ENCODE measurements at regions not wholly inside any gene's neighbourhood (a gene's known extent, or its start where the extent isn't known, plus 50 kb on each side); places are given as distances from the start of the nearest gene placed in this dataset.

GRCh38 chr2:65722028-65722778, 289.8 kb upstream of the SPRED2 start:
- Histone ChIP-seq H2BK15ac (replicated peaks; ENCODE audit: low read depth) (no peak overlapping the region), H3K18ac (ENCODE audit: low read length) (no peak overlapping the region), H3K56ac (ENCODE audit: low read length) (no peak overlapping the region), H3K79me1 (ENCODE audit: low read length) (no peaks in the 10 kb centered on the region), H3K79me2 (ENCODE audit: control insufficient read depth, insufficient read depth, low read length) (no peaks in the 10 kb centered on the region), H3K4me1 (ENCODE audit: control insufficient read depth, low read depth, low read length) (no peaks in the 10 kb centered on the region), H2BK5ac (ENCODE audit: low read length) (no peak overlapping the region), H2AK5ac (ENCODE audit: low read length) (no peak overlapping the region), H3K9ac (ENCODE audit: low read length) (no peak overlapping the region), H4K5ac (ENCODE audit: low read length) (no peak overlapping the region), H3K23ac (ENCODE audit: low read length) (no peak overlapping the region), H3K4ac (ENCODE audit: low read depth, low read length) (no peak overlapping the region), H3K4me2 (ENCODE audit: low read length) (no peak overlapping the region), H3K4me3 (ENCODE audit: low read length) (no peak overlapping the region), H3K27me3 (ENCODE audit: insufficient read depth, low read length, poor library complexity) (no peaks in the 10 kb centered on the region), H3K36me3 (ENCODE audit: control insufficient read depth, insufficient read depth, low read length) (no peaks in the 10 kb centered on the region), H2BK120ac (ENCODE audit: low read depth, low read length) (no peak overlapping the region), H4K8ac (ENCODE audit: low read depth, low read length) (no peak overlapping the region), H3K27ac (ENCODE audit: low read depth, low read length) (no peak overlapping the region)
- DNase-seq, result peak; percentile 74
- WGBS (ENCODE audit: extremely low coverage, insufficient coverage, low lambda C conversion rate), result no CpG with 5 or more reads among the region's 5 CpGs

DNA sequence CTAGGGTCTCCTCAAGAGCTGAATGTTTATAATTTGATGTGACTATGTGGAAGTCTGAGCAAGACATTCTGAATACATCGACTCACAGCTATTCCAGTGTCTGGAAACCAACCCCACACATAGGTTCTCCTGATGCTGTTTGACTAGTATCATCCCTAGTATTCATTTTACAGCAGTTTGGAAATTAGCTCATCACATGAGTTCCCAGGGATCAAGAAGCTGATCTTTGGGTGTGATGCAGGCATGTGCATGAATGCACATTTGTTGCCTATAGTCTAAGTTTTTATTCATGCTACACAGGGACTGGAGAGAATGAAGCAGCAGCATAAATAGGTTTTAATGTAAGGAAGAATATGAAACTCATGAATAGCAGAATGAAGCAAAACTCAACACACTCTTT, 284.3 kb upstream of the SPRED2 start:
- no CpG with 5 or more reads among the region's 1 CpG for WGBS (ENCODE audit: extremely low coverage, insufficient coverage, low lambda C conversion rate)
- Histone ChIP-seq H4K5ac (ENCODE audit: low read length) (no peak overlapping the region), H3K36me3 (ENCODE audit: control insufficient read depth, insufficient read depth, low read length) (no peaks in the 10 kb centered on the region), H2BK120ac (ENCODE audit: low read depth, low read length) (no peak overlapping the region), H2BK5ac (ENCODE audit: low read length) (no peak overlapping the region), H3K56ac (ENCODE audit: low read length) (no peak overlapping the region), H3K9ac (ENCODE audit: low read length) (no peak overlapping the region), H3K23ac (ENCODE audit: low read length) (no peak overlapping the region), H3K27ac (ENCODE audit: low read depth, low read length) (no peak overlapping the region), H3K27me3 (ENCODE audit: insufficient read depth, low read length, poor library complexity) (no peaks in the 10 kb centered on the region), H3K18ac (ENCODE audit: low read length) (no peak overlapping the region), H3K79me1 (ENCODE audit: low read length) (no peaks in the 10 kb centered on the region), H4K8ac (ENCODE audit: low read depth, low read length) (no peak overlapping the region), H3K79me2 (ENCODE audit: control insufficient read depth, insufficient read depth, low read length) (no peaks in the 10 kb centered on the region), H3K4me2 (ENCODE audit: low read length) (no peak overlapping the region), H3K4me1 (ENCODE audit: control insufficient read depth, low read depth, low read length) (no peaks in the 10 kb centered on the region), H2BK15ac (replicated peaks; ENCODE audit: low read depth) (no peak overlapping the region), H3K4ac (ENCODE audit: low read depth, low read length) (no peak overlapping the region), H2AK5ac (ENCODE audit: low read length) (no peak overlapping the region), H3K4me3 (ENCODE audit: low read length) (no peak overlapping the region)
- DNase-seq, result no peak

DNA sequence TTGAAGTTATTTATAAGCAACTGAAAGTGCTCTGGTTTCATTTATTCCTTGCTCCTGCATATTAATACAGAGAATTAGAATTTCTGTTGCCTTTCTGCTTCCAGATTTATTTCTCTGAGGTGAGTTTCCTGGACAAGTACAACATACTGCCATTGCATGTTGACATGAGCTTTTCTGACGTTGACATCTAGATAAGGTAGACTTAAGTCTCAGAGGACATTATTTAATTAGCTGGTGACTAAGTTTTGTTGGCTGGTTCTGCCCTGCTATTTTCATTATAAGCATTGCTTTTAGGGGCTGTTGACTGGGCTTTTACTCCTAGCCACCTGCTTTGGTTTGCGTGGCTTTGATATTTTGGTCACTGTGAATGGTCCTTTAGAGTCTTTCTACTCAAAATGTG, 282.9 kb upstream of the SPRED2 start:
- Histone ChIP-seq H2BK5ac (ENCODE audit: low read length) (no peak overlapping the region), H3K36me3 (ENCODE audit: control insufficient read depth, insufficient read depth, low read length) (no peaks in the 10 kb centered on the region), H3K27ac (ENCODE audit: low read depth, low read length) (no peak overlapping the region), H3K56ac (ENCODE audit: low read length) (no peak overlapping the region), H3K79me2 (ENCODE audit: control insufficient read depth, insufficient read depth, low read length) (no peaks in the 10 kb centered on the region), H3K4me3 (ENCODE audit: low read length) (no peak overlapping the region), H4K5ac (ENCODE audit: low read length) (no peak overlapping the region), H3K27me3 (ENCODE audit: insufficient read depth, low read length, poor library complexity) (no peaks in the 10 kb centered on the region), H2BK120ac (ENCODE audit: low read depth, low read length) (no peak overlapping the region), H3K18ac (ENCODE audit: low read length) (no peak overlapping the region), H4K8ac (ENCODE audit: low read depth, low read length) (no peak overlapping the region), H3K9ac (ENCODE audit: low read length) (no peak overlapping the region), H2BK15ac (replicated peaks; ENCODE audit: low read depth) (no peak overlapping the region), H3K4me2 (ENCODE audit: low read length) (no peak overlapping the region), H2AK5ac (ENCODE audit: low read length) (no peak overlapping the region), H3K23ac (ENCODE audit: low read length) (no peak overlapping the region), H3K79me1 (ENCODE audit: low read length) (no peaks in the 10 kb centered on the region), H3K4ac (ENCODE audit: low read depth, low read length) (no peak overlapping the region), H3K4me1 (ENCODE audit: control insufficient read depth, low read depth, low read length) (no peaks in the 10 kb centered on the region)
- DNase-seq, result no peak
- no CpG with 5 or more reads among the region's 2 CpGs for WGBS (ENCODE audit: extremely low coverage, insufficient coverage, low lambda C conversion rate)

DNA sequence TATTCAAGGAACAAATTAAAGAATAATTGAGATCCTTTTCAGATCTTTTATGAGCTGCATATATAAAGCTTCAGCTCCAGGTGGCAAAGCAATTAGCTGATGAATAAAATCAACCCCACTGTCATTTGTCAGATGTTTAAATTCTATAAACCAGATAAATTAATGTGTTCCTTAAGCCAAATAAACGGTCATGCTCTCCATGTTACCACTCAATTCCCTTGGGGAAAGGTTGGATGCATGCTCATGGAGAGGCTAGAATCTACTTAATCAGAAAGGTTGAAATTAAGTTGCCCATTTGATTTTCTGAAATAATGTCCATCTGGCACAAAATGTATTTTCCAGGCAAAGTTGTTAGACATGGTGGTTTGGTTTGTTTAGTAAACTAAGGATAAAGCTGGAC, 282.5 kb upstream of the SPRED2 start:
- H3K4me2 ChIP-seq (ENCODE audit: low read length), result no peak overlapping the region
- H2BK5ac ChIP-seq (ENCODE audit: low read length), result no peak overlapping the region
- no peak overlapping the region for H3K27ac ChIP-seq (ENCODE audit: low read depth, low read length)
- H3K4me3 ChIP-seq (ENCODE audit: low read length), result no peak overlapping the region
- H3K27me3 ChIP-seq (ENCODE audit: insufficient read depth, low read length, poor library complexity), result no peaks in the 10 kb centered on the region
- no peaks in the 10 kb centered on the region for H3K79me2 ChIP-seq (ENCODE audit: control insufficient read depth, insufficient read depth, low read length)
- DNase-seq, result no peak
- no peak overlapping the region for H4K5ac ChIP-seq (ENCODE audit: low read length)
- no peaks in the 10 kb centered on the region for H3K4me1 ChIP-seq (ENCODE audit: control insufficient read depth, low read depth, low read length)
- no peak overlapping the region for H2BK120ac ChIP-seq (ENCODE audit: low read depth, low read length)
- no peak overlapping the region for H3K23ac ChIP-seq (ENCODE audit: low read length)
- H3K18ac ChIP-seq (ENCODE audit: low read length), result no peak overlapping the region
- no peaks in the 10 kb centered on the region for H3K36me3 ChIP-seq (ENCODE audit: control insufficient read depth, insufficient read depth, low read length)
- H2AK5ac ChIP-seq (ENCODE audit: low read length), result no peak overlapping the region
- no peaks in the 10 kb centered on the region for H3K79me1 ChIP-seq (ENCODE audit: low read length)
- H3K56ac ChIP-seq (ENCODE audit: low read length), result no peak overlapping the region
- no peak overlapping the region for H3K4ac ChIP-seq (ENCODE audit: low read depth, low read length)
- whole genome bisulfite sequencing (ENCODE audit: extremely low coverage, insufficient coverage, low lambda C conversion rate), result no CpG with 5 or more reads among the region's 1 CpG
- H3K9ac ChIP-seq (ENCODE audit: low read length), result no peak overlapping the region
- H4K8ac ChIP-seq (ENCODE audit: low read depth, low read length), result no peak overlapping the region
- no peak overlapping the region for H2BK15ac ChIP-seq (replicated peaks; ENCODE audit: low read depth)

GRCh38 chr2:65711863-65712262, 279.5 kb upstream of the SPRED2 start:
- no peaks in the 10 kb centered on the region for H3K27me3 ChIP-seq (ENCODE audit: insufficient read depth, low read length, poor library complexity)
- H2BK120ac ChIP-seq (ENCODE audit: low read depth, low read length), result no peak overlapping the region
- no CpG with 5 or more reads among the region's 1 CpG for WGBS (ENCODE audit: extremely low coverage, insufficient coverage, low lambda C conversion rate)
- H2AK5ac ChIP-seq (ENCODE audit: low read length), result no peak overlapping the region
- H4K8ac ChIP-seq (ENCODE audit: low read depth, low read length), result no peak overlapping the region
- H3K9ac ChIP-seq (ENCODE audit: low read length), result no peak overlapping the region
- H3K36me3 ChIP-seq (ENCODE audit: control insufficient read depth, insufficient read depth, low read length), result no peaks in the 10 kb centered on the region
- H2BK15ac ChIP-seq (replicated peaks; ENCODE audit: low read depth), result no peak overlapping the region
- no peak overlapping the region for H3K4ac ChIP-seq (ENCODE audit: low read depth, low read length)
- no peak overlapping the region for H4K5ac ChIP-seq (ENCODE audit: low read length)
- no peak overlapping the region for H3K18ac ChIP-seq (ENCODE audit: low read length)
- H3K4me1 ChIP-seq (ENCODE audit: control insufficient read depth, low read depth, low read length), result no peaks in the 10 kb centered on the region
- no peak overlapping the region for H3K27ac ChIP-seq (ENCODE audit: low read depth, low read length)
- no peak overlapping the region for H3K4me2 ChIP-seq (ENCODE audit: low read length)
- no peaks in the 10 kb centered on the region for H3K79me1 ChIP-seq (ENCODE audit: low read length)
- DNase-seq, result no peak
- H3K56ac ChIP-seq (ENCODE audit: low read length), result no peak overlapping the region
- no peaks in the 10 kb centered on the region for H3K79me2 ChIP-seq (ENCODE audit: control insufficient read depth, insufficient read depth, low read length)
- H3K23ac ChIP-seq (ENCODE audit: low read length), result no peak overlapping the region
- H2BK5ac ChIP-seq (ENCODE audit: low read length), result no peak overlapping the region
- H3K4me3 ChIP-seq (ENCODE audit: low read length), result no peak overlapping the region

DNA sequence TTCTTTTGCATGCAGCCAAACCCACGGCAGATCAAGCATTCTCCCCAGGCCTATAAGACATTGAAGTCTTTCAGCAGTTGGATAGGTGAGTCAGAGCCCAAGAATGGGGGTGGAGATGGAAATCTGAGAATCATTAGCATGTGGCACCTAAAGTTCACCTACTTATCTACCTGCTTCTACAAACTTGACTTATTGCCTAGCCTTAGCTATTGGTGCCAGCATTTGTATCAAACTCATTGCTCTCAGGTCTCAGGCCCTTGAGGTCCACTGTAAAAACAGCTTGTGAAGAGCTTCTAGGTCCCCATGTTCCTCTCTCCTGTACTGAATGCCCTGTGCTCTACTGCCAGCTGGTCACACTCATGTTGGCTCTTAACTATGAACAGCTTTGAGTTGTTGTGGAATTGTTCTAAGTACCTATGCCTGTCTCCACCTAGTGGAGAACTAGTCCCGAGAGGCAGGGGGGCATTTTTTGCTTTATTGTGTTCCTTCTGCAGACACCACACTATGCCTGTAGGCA, 278.4 kb upstream of the SPRED2 start:
- no peaks in the 10 kb centered on the region for H3K36me3 ChIP-seq (ENCODE audit: control insufficient read depth, insufficient read depth, low read length)
- H3K27ac ChIP-seq (ENCODE audit: low read depth, low read length), result no peak overlapping the region
- H3K4me1 ChIP-seq (ENCODE audit: control insufficient read depth, low read depth, low read length), result no peaks in the 10 kb centered on the region
- H3K4me2 ChIP-seq (ENCODE audit: low read length), result no peak overlapping the region
- H3K79me2 ChIP-seq (ENCODE audit: control insufficient read depth, insufficient read depth, low read length), result no peaks in the 10 kb centered on the region
- H3K18ac ChIP-seq (ENCODE audit: low read length), result no peak overlapping the region
- H2BK15ac ChIP-seq (replicated peaks; ENCODE audit: low read depth), result no peak overlapping the region
- no CpG with 5 or more reads among the region's 2 CpGs for WGBS (ENCODE audit: extremely low coverage, insufficient coverage, low lambda C conversion rate)
- H3K56ac ChIP-seq (ENCODE audit: low read length), result no peak overlapping the region
- H2BK120ac ChIP-seq (ENCODE audit: low read depth, low read length), result no peak overlapping the region
- H3K4me3 ChIP-seq (ENCODE audit: low read length), result no peak overlapping the region
- no peak overlapping the region for H2BK5ac ChIP-seq (ENCODE audit: low read length)
- H4K5ac ChIP-seq (ENCODE audit: low read length), result no peak overlapping the region
- H3K23ac ChIP-seq (ENCODE audit: low read length), result no peak overlapping the region
- DNase-seq, result peak; percentile 73
- no peak overlapping the region for H3K4ac ChIP-seq (ENCODE audit: low read depth, low read length)
- no peak overlapping the region for H4K8ac ChIP-seq (ENCODE audit: low read depth, low read length)
- no peaks in the 10 kb centered on the region for H3K27me3 ChIP-seq (ENCODE audit: insufficient read depth, low read length, poor library complexity)
- H3K9ac ChIP-seq (ENCODE audit: low read length), result no peak overlapping the region
- no peak overlapping the region for H2AK5ac ChIP-seq (ENCODE audit: low read length)
- H3K79me1 ChIP-seq (ENCODE audit: low read length), result no peaks in the 10 kb centered on the region

Data from mesendoderm (in vitro differentiated cells).